ENCODE measurements at regions not wholly inside any gene's neighbourhood (a gene's known extent, or its start where the extent isn't known, plus 50 kb on each side); places are given as distances from the start of the nearest gene placed in this dataset.

DNA sequence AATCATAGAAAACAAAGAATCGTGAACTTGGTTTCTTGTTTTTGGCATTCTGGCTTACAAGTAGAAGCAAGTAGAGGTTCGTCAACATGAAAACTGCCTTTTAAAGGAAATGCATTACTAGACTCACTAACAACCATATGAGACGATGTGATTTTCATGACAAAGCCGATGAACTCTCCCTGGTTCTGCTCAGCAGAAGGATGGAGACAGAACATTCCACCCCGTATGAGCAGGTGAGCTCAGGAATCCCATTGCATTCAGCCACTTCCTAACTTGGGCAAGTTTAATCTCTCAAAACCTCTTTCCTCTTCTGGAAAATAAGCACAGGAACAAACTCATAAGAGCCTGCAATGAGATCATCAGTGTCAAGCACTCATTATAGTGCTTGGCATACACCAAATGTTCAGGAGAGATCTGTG, 57.4 kb upstream of the SVIL start:
- TF ChIP-seq ZSCAN23 (tag by site-specific recombination; IDR thresholded peaks at IDR 0.05) = no peak
- TF ChIP-seq, protein P1, sequence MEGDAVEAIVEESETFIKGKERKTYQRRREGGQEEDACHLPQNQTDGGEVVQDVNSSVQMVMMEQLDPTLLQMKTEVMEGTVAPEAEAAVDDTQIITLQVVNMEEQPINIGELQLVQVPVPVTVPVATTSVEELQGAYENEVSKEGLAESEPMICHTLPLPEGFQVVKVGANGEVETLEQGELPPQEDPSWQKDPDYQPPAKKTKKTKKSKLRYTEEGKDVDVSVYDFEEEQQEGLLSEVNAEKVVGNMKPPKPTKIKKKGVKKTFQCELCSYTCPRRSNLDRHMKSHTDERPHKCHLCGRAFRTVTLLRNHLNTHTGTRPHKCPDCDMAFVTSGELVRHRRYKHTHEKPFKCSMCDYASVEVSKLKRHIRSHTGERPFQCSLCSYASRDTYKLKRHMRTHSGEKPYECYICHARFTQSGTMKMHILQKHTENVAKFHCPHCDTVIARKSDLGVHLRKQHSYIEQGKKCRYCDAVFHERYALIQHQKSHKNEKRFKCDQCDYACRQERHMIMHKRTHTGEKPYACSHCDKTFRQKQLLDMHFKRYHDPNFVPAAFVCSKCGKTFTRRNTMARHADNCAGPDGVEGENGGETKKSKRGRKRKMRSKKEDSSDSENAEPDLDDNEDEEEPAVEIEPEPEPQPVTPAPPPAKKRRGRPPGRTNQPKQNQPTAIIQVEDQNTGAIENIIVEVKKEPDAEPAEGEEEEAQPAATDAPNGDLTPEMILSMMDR (tag by site-specific recombination; IDR thresholded peaks at IDR 0.05) = no peak
- TF ChIP-seq, protein P2, sequence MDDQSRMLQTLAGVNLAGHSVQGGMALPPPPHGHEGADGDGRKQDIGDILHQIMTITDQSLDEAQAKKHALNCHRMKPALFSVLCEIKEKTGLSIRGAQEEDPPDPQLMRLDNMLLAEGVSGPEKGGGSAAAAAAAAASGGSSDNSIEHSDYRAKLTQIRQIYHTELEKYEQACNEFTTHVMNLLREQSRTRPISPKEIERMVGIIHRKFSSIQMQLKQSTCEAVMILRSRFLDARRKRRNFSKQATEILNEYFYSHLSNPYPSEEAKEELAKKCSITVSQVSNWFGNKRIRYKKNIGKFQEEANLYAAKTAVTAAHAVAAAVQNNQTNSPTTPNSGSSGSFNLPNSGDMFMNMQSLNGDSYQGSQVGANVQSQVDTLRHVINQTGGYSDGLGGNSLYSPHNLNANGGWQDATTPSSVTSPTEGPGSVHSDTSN (CRISPR knock-in tag; IDR thresholded peaks at IDR 0.05) = no peak
- TF ChIP-seq ZNF121 (tag by site-specific recombination; IDR thresholded peaks at IDR 0.05) = no peak
- TF ChIP-seq KLF1 (tag by site-specific recombination; IDR thresholded peaks at IDR 0.05) = no peak
- TF ChIP-seq, protein P3, sequence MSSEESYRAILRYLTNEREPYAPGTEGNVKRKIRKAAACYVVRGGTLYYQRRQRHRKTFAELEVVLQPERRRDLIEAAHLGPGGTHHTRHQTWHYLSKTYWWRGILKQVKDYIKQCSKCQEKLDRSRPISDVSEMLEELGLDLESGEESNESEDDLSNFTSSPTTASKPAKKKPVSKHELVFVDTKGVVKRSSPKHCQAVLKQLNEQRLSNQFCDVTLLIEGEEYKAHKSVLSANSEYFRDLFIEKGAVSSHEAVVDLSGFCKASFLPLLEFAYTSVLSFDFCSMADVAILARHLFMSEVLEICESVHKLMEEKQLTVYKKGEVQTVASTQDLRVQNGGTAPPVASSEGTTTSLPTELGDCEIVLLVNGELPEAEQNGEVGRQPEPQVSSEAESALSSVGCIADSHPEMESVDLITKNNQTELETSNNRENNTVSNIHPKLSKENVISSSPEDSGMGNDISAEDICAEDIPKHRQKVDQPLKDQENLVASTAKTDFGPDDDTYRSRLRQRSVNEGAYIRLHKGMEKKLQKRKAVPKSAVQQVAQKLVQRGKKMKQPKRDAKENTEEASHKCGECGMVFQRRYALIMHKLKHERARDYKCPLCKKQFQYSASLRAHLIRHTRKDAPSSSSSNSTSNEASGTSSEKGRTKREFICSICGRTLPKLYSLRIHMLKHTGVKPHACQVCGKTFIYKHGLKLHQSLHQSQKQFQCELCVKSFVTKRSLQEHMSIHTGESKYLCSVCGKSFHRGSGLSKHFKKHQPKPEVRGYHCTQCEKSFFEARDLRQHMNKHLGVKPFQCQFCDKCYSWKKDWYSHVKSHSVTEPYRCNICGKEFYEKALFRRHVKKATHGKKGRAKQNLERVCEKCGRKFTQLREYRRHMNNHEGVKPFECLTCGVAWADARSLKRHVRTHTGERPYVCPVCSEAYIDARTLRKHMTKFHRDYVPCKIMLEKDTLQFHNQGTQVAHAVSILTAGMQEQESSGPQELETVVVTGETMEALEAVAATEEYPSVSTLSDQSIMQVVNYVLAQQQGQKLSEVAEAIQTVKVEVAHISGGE (tag by site-specific recombination; conservative IDR thresholded peaks at IDR 0.05; ENCODE audit: low read depth) = no peak
- TF ChIP-seq KLF10 (tag by site-specific recombination; IDR thresholded peaks at IDR 0.05) = no peak
